Upper lobe of right lung (tissue), 1 donor: ENCODE measurements at regions not wholly inside any gene's neighbourhood (a gene's known extent, or its start where the extent isn't known, plus 50 kb on each side); places are given as distances from the start of the nearest gene placed in this dataset.

Source experiments
- ATAC-seq: fragments of 200-7000 bp; cut with Tn5 transposase; one replicate; pipeline ENCODE4 v1.9.1; 2020; ENCODE audit warnings: mild to moderate bottlenecking, moderate library complexity
- DNase-seq: peaks from one replicate; pipeline ENCODE4 v3.0.0-alpha.2; 2020
- H3K27ac ChIP-seq: fragments of 200-600 bp; one replicate; pipeline ENCODE4 v1.8.0; 2022
- H3K27me3 ChIP-seq: fragments of 200-600 bp; one replicate; pipeline ENCODE4 v1.8.0; 2022; ENCODE audit warnings: mild to moderate bottlenecking
- H3K36me3 ChIP-seq: fragments of 200-600 bp; one replicate; pipeline ENCODE4 v1.8.0; 2022
- H3K4me1 ChIP-seq: fragments of 200-600 bp; one replicate; pipeline ENCODE4 v1.8.0; 2022
- H3K4me3 ChIP-seq: fragments of 200-600 bp; one replicate; pipeline ENCODE4 v1.8.0; 2022; ENCODE audit warnings: mild to moderate bottlenecking
- H3K9me3 ChIP-seq: fragments of 200-600 bp; one replicate; pipeline ENCODE4 v1.8.0; 2022
- intact Hi-C: fragments of 100-400 bp; cut with DNase I; formaldehyde crosslinking; loops from one replicate; pipeline ENCODE4 v1.11.0; 2022
- TF ChIP-seq, protein P1 (sequence below): fragments of 200-600 bp; IDR thresholded peaks from one replicate; pipeline ENCODE4 v1.8.0; 2022; ENCODE audit warnings: antibody characterized with exemption
- donor health status: DM: no; HTN: yes; CAD: no; lungs with severe emphysema.

DNA sequence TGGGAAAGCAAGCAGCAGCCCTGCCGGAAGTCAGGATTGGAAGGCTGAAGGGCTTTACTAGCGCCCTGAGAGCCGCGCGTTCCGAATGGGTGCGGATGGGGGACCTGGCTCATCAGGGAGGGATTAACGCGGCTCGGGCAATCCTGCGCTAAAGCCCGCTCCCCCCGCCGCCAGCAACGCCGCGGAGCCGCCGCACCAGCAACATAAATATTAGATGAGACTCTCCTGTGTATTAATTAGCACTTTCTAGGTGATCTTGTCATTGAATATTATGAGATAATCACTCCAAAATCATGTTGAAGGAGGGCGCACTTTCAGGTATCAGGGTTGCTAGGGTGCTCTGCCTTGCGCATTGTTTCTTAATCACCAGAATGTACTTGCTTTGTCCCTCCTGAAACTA, 357.2 kb upstream of the FAM241A start:
- TF ChIP-seq, protein P1, sequence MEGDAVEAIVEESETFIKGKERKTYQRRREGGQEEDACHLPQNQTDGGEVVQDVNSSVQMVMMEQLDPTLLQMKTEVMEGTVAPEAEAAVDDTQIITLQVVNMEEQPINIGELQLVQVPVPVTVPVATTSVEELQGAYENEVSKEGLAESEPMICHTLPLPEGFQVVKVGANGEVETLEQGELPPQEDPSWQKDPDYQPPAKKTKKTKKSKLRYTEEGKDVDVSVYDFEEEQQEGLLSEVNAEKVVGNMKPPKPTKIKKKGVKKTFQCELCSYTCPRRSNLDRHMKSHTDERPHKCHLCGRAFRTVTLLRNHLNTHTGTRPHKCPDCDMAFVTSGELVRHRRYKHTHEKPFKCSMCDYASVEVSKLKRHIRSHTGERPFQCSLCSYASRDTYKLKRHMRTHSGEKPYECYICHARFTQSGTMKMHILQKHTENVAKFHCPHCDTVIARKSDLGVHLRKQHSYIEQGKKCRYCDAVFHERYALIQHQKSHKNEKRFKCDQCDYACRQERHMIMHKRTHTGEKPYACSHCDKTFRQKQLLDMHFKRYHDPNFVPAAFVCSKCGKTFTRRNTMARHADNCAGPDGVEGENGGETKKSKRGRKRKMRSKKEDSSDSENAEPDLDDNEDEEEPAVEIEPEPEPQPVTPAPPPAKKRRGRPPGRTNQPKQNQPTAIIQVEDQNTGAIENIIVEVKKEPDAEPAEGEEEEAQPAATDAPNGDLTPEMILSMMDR: no peak
- DNase-seq (no peak), ATAC-seq (no peak)
- Histone ChIP-seq H3K27me3 (peaks cover 6% of the 10 kb centered on the region), H3K9me3 (no peaks in the 10 kb centered on the region), H3K4me3 (no peak overlapping the region), H3K36me3 (no peaks in the 10 kb centered on the region), H3K27ac (no peak overlapping the region), H3K4me1 (no peaks in the 10 kb centered on the region)
- intact Hi-C loops: no loop called here

DNA sequence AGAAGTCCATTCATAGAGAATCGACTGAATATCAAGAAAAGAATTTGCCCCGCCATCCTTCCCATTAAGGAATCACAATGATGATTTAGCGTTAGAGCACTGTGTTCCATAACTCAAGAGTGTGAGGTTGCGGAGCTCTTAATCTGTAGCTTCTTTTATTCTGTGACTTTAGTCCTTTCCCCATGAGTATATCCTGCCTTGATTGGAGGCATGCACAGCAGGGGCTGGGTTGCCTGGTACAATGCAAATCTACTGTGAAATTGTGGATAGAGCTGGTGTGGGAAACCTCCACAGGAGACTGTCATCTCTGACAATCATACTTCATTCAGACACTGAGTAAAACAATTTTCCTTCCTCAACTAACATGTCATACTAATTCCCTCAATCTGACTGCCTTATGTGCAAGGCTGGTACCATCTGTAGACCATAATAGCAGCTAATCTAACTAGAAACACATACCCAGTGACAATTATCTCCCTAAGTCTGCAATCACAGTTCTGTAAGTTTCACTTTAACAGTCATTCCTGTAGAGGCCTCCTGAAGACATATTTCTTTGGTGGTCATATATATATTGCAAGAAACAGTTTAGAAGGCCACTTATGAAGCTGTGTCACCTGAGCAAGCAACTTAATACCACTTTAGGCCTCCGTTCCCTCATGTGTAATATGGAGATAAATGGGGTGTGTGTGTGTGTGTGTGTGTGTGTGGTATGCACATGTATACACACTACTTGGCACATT, 355.2 kb upstream of the FAM241A start:
- Histone ChIP-seq H3K4me3 (no peak overlapping the region), H3K36me3 (no peaks in the 10 kb centered on the region), H3K27ac (no peak overlapping the region), H3K9me3 (no peaks in the 10 kb centered on the region), H3K4me1 (no peaks in the 10 kb centered on the region), H3K27me3 (peaks cover 6% of the 10 kb centered on the region)
- intact Hi-C loops: no loop called here
- DNase-seq (no peak), ATAC-seq (no peak)
- TF ChIP-seq, protein P1: no peak

DNA sequence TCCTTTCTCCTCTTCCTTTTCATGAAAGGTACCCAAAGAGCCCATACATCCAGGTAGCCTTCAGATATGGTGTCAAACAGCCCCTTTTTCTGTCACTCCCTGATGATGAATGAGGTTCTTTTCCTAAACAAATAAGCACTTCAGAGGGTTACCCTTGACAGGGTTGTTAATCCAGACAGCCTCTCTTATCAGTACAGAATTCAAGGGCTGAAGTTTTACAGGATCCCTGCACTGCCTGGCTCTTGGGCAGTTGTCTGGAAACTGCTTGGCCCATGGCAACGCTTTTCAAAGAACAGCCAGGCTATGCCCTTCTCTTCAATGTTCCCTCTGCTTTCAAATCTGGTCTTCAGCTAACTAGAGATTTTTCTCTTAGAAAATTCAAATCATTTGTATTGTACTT, 352.6 kb upstream of the FAM241A start:
- intact Hi-C loops: no loop called here
- TF ChIP-seq, protein P1: no peak
- Histone ChIP-seq H3K9me3 (no peaks in the 10 kb centered on the region), H3K4me3 (no peak overlapping the region), H3K27ac (no peak overlapping the region), H3K4me1 (no peaks in the 10 kb centered on the region), H3K27me3 (peaks cover 10% of the 10 kb centered on the region), H3K36me3 (no peaks in the 10 kb centered on the region)
- no peak for DNase-seq
- ATAC-seq: no peak

DNA sequence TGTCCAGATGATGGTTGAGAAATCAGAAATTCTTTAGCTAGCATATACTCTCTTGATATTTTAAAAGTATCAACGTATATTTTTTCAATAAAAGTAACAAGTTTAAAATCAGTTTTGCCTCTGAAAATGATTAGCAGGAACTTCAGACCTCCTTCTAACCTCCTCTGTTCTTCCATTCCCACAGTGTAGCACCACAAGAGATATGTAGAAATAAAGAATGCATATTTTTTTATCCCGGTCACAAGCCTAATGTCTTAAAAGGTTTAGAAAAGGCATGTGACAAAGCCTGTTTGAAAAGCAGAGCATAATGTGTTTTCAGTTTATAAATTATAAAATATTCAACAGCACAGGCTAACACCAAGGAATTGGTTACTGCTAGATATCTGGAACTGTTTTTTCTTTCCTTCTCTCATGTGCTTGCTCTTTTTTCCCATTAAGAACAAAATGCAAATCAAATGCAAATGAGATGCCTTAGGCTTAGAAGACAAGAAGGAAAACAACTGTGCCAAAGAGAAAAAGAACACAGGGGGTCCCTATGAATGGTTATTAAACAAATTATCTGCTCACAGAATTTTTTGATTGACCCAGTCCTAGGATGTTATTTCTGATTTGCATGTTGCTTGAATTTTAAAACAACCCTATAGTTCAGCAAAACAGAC, 351.7 kb upstream of the FAM241A start:
- H3K27me3 ChIP-seq: peaks cover 7% of the 10 kb centered on the region
- no peak overlapping the region for H3K27ac ChIP-seq
- no peak overlapping the region for H3K4me3 ChIP-seq
- no peaks in the 10 kb centered on the region for H3K4me1 ChIP-seq
- TF ChIP-seq, protein P1: no peak
- no peak for ATAC-seq
- no peaks in the 10 kb centered on the region for H3K9me3 ChIP-seq
- intact Hi-C loops: no loop called here
- H3K36me3 ChIP-seq: no peaks in the 10 kb centered on the region
- DNase-seq: no peak

DNA sequence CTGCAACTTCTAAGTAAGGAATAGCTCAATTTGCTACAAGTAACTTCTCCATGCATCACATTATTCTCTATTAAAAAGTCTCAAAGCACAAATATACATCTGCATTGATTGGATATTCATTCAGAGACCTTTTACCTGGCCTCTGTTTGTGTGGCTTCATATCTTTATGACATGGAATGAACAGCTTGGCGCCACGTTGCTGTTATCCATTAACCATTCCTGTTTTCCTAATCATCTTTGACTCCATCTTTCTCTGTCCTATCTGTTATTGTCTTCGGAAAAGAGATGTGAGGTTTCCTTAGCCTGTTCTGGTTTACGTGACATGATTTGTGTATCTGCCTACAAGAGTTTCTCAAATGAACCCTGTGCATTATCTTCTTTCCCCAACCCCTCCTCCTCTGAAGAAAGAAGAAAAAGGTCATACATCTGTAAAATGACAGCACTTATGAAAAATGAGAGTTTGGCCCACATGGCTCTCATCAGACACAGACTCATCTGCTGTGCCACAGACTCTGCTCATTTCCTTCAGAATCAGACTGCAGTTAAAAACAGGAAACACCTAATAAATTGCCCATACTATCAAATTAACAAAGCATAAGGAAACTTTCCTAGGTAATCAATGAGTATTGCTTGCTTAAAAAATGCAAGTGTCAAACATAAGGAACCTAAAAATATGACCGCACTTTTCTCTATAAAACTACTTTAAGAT, 347.6 kb upstream of the FAM241A start:
- no peaks in the 10 kb centered on the region for H3K36me3 ChIP-seq
- DNase-seq (no peak), ATAC-seq (no peak)
- peaks cover 7% of the 10 kb centered on the region for H3K27me3 ChIP-seq
- no peaks in the 10 kb centered on the region for H3K9me3 ChIP-seq
- no peak overlapping the region for H3K27ac ChIP-seq
- intact Hi-C loops: no loop called here
- H3K4me3 ChIP-seq: no peak overlapping the region
- H3K4me1 ChIP-seq: no peaks in the 10 kb centered on the region
- TF ChIP-seq, protein P1: no peak
